Testis (tissue), 2 donors: ENCODE measurements at regions not wholly inside any gene's neighbourhood (a gene's known extent, or its start where the extent isn't known, plus 50 kb on each side); places are given as distances from the start of the nearest gene placed in this dataset.
"Not testable (repeated sequence)": the region's sequence is repeated elsewhere in the genome, so short reads cannot be mapped to it uniquely, and the experiment has no call there.

ENCODE experiments used
- CTCF ChIP-seq, 3 experiments: fragments of 450-650 bp in 2 of 3; fragments of 200-600 bp in 1 of 3; sonication (generic) in 1 of 3; IDR thresholded peaks; one replicate each; pipeline ENCODE4 v1.5.1; 2016 to 2019; ENCODE audit warnings: antibody characterized with exemption in 3 of 3, mild to moderate bottlenecking in 2 of 3, moderate library complexity in 1 of 3
- POLR2A ChIP-seq: fragments of 450-650 bp; IDR thresholded peaks from one replicate; pipeline ENCODE4 v1.6.1; 2017; ENCODE audit warnings: antibody characterized with exemption, mild to moderate bottlenecking, moderate library complexity

GRCh38 chr10:47676102-47676501 lies 87.3 kb downstream of the SYT15B start:
- TF ChIP-seq CTCF (IDR thresholded peaks at IDR 0.05); POLR2A: not testable (repeated sequence)
